ENCODE measurements at regions not wholly inside any gene's neighbourhood (a gene's known extent, or its start where the extent isn't known, plus 50 kb on each side); places are given as distances from the start of the nearest gene placed in this dataset.

DNA sequence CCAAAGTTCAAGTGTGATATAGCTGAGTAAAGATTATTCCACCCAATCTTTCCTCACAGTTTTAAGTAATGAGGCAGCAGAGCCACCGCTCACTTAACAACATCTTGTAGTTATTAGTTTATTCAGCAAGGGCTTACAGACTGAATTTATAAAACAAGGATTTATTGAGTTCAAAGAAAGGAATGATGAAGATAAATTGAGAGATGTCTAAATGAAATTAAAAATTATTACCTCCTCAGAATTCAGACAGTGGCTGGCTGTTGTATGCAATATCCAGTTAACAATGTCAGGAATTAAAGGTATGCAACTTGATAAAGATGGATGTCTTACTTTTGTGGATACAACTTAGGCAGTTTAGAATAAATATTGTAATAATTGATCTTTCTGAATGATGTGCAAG, 927.3 kb upstream of the CDH2 start:
- DNase-seq, result no peak

- DNase-seq, result no peak
Observed at GRCh38 chr18:29096079-29096770, 919.3 kb upstream of the CDH2 start.

GRCh38 chr18:29087616-29088246, 910.8 kb upstream of the CDH2 start:
- DNase-seq, result no peak

GRCh38 chr18:29084120-29084519, 907.2 kb upstream of the CDH2 start:
- no peak for DNase-seq

GRCh38 chr18:29083545-29083944, 906.6 kb upstream of the CDH2 start:
- no peak for DNase-seq

GRCh38 chr18:29080946-29081345, 904.0 kb upstream of the CDH2 start:
- DNase-seq, result no peak

DNA sequence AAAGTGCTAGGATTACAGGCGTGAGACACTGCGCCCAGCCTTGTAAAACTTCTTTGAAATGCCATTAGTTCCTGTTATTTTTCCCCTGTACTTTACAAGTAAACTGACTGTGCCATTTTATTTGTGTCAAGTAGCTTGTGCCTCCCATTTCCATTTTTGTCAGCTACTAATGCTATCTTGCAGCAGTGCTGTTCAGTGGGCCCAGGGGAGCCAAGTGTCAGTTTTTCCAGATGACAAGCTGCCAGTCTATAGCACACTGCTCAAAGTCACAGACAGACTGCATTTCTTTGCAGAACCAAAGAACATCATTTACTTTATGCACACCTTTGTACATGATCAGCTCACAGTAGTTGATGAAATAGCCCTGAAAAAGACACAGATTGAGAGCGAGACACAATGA, 901.3 kb upstream of the CDH2 start:
- DNase-seq, result no peak

- DNase-seq, result no peak
Observed at GRCh38 chr18:29077344-29077743, 900.4 kb upstream of the CDH2 start.

GRCh38 chr18:29076645-29077044, 899.7 kb upstream of the CDH2 start:
- DNase-seq, result no peak

DNA sequence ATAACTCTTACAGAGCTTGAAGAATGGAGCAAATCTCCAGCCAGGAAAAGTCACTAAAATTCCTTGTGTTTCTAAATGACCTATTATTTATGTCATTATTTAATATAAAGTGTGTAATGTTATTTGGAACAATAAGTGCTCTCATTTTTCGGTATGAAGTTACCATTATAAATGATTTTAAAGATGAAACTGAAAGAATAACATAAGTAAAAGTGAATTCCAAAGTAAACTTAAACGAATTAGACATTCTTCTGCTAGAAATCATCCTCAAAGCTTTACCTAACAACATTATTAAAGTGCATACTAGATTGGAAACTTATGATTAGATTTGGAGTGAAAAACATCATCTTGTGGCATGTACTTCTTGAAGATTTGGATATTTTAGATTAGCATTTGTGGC, 897.2 kb upstream of the CDH2 start:
- no peak for DNase-seq

GRCh38 chr18:29071869-29072268, 894.9 kb upstream of the CDH2 start:
- DNase-seq, result no peak

GRCh38 chr18:29063346-29063745, 886.4 kb upstream of the CDH2 start:
- DNase-seq, result no peak

- DNase-seq, result no peak
Observed at GRCh38 chr18:29062921-29063320, 886.0 kb upstream of the CDH2 start.

DNA sequence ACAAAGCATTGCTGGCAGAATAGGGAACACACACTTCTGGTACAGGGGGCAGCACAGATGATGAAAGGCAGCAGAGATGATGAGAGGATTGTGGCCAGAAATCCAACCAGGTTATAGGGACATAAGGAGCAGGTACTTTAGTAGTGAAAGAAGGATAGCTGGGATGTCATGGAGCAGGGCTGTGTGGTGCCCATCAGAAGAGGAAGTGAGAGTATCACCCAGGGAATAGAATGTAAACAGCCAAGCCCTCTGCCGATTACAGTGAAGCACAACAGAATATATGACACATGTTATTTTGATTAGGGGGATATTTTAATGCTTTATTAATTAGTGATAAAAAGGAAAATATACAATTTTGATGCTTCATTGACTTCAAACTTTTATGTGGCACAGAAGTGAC, 883.4 kb upstream of the CDH2 start:
- DNase-seq, result no peak

DNA sequence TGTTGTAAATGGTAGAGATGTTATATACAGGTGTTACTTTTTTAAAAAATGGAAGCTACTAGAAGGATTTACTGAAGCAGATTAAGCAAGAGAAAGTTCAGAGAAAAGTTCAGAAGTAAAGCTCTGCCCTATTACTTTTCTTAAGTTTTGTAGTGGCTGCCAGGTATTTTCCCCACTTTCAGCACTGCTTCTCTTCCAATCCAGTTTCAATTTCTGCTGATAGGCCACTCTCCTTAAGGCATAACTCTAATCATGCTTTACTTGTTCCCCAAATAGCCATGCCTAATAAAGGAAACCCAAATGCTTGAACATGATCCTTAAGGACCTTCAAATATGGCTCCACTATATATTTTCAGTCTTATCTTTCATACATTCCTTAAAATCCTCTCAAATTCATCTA, 880.8 kb upstream of the CDH2 start:
- DNase-seq, result no peak

DNA sequence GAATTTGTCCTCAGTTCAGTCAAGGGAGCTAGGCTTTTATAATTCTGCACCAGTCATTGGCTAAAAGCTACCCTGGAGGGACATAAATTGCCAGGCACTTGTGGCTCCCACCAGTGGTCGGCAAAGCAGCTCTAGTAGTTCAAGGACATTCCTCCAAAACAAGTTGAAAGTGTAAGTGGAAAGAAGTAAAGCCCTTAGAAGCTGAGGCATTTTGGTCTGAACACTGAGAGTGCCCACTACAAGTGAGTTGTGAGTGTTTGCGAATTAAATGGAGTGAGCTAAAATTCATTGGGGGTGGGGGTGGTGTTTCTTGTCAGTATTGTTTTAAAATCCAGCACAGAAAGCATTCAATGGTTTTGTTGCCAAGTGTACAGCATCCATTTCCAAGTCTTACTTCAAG, 879.9 kb upstream of the CDH2 start:
- DNase-seq, result no peak

DNA sequence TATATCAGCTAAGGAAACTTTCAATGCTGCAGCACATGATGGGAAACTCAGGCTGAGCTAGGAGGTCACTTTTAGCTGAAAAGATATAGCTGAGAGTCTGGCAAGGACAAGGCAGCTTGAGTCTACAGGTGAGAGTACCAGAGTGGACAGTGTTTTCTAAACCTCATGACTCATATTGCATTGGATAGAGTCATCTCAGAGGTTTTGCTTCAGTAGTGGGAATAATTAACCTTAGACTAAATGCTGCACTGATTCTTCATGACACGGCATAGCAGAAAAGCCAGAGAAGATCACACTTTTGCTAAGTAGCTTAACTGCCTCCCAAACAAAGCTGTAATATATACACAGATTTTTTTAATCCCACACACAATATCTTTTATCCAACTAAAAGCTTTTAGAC, 865.0 kb upstream of the CDH2 start:
- DNase-seq, result no peak

- no peak for DNase-seq
Observed at GRCh38 chr18:29034113-29034856, 857.4 kb upstream of the CDH2 start.

- DNase-seq, result no peak
Observed at GRCh38 chr18:29028560-29028959, 851.6 kb upstream of the CDH2 start.

GRCh38 chr18:29018976-29019375, 842.0 kb upstream of the CDH2 start:
- DNase-seq, result no peak

GRCh38 chr18:29012883-29013465, 836.0 kb upstream of the CDH2 start:
- no peak for DNase-seq

DNA sequence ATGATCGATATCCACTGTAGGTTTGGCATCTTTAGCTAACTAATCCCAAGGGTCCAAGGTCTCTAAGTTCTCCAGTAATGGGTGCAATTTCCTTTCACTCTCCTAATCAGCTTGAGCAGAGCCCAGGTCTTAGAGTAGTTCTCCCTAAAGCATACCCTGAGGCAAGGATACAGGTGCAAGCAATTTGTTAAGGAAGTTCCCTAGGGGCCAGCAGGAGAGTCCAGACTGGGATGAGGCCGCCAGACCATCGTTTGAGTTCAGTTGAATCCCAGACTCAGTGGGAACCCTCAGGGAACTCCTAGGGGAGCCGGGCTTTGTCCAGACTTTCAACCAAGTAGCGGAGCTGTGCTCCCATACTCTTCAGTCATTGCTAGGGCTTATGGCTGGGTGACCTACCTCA, 835.4 kb upstream of the CDH2 start:
- DNase-seq, result no peak

All from nucleus accumbens (tissue), 56 donors.